ENCODE measurements at regions not wholly inside any gene's neighbourhood (a gene's known extent, or its start where the extent isn't known, plus 50 kb on each side); places are given as distances from the start of the nearest gene placed in this dataset.
A peak's percentile ranks its signal among the peaks of the same experiment; 100 is the strongest.

- ATAC-seq (replicated peaks in 6 of 8): no peak
- Histone ChIP-seq H3K4me1 (replicated peaks in 1 of 2) (peaks cover 12 to 14% of the 10 kb centered on the region in 2 donors), H3K4me3 (no peak overlapping the region), H3K27ac (no peak overlapping the region)
- in situ Hi-C loops (cut with MboI; ENCODE audit: low pct_unique_long_range_greater_than_20kb in 2 of 9, low sequenced_read_pairs in 9 of 9, unreplicated experiment in 9 of 9): loop anchor here in 2 of 9 experiments (25.0 kb wide), 1 partner anchor 182 kb away; no protein-coding TSS in a partner anchor
- 60 to 100% (median 90%) methylated on average over 1 to 5 of the region's 10 CpGs; no CpG with 5 or more reads in 3 of the 10 experiments for WGBS, 10 experiments
Measured at GRCh38 chr10:110355141-110355831, 50.6 kb upstream of the SMNDC1 start.

- H3K4me1 ChIP-seq (replicated peaks in 1 of 2): peaks cover 12 to 14% of the 10 kb centered on the region in 2 donors
- no peak for ATAC-seq (replicated peaks in 6 of 8)
- H3K4me3 ChIP-seq: no peak overlapping the region
- WGBS, 10 experiments: 40 to 100% (median 68%) methylated on average over 1 to 9 of the region's 9 CpGs; no CpG with 5 or more reads in 1 of the 10 experiments
- in situ Hi-C loops (cut with MboI; ENCODE audit: low pct_unique_long_range_greater_than_20kb in 2 of 9, low sequenced_read_pairs in 9 of 9, unreplicated experiment in 9 of 9): loop anchor here in 2 of 9 experiments (25.0 kb wide), 1 partner anchor 181 kb away; no protein-coding TSS in a partner anchor
- H3K27ac ChIP-seq: no peak overlapping the region
Measured at GRCh38 chr10:110355922-110356627, 51.4 kb upstream of the SMNDC1 start.

GRCh38 chr10:110356628-110357245 is 52.0 kb upstream of the SMNDC1 start:
- peaks cover 12 to 14% of the 10 kb centered on the region in 2 donors for H3K4me1 ChIP-seq (replicated peaks in 1 of 2)
- no peak overlapping the region for H3K4me3 ChIP-seq
- 42 to 100% (median 81%) methylated on average over 1 to 13 of the region's 19 CpGs for WGBS, 10 experiments
- in situ Hi-C loops (cut with MboI; ENCODE audit: low pct_unique_long_range_greater_than_20kb in 2 of 9, low sequenced_read_pairs in 9 of 9, unreplicated experiment in 9 of 9): loop anchor here in 2 of 9 experiments (25.0 kb wide), 1 partner anchor 181 kb away; no protein-coding TSS in a partner anchor
- ATAC-seq (replicated peaks in 6 of 8): peak in 1 of 8 experiments; percentile 63
- no peak overlapping the region for H3K27ac ChIP-seq

GRCh38 chr10:110357252-110357780 is 52.6 kb upstream of the SMNDC1 start:
- peak in 1 of 8 experiments; percentile 6 for ATAC-seq (replicated peaks in 6 of 8)
- WGBS, 10 experiments: 14 to 100% (median 89%) methylated on average over 3 to 12 of the region's 17 CpGs; no CpG with 5 or more reads in 4 of the 10 experiments
- Histone ChIP-seq H3K27ac (no peak overlapping the region), H3K4me1 (replicated peaks in 1 of 2) (peaks cover 12 to 14% of the 10 kb centered on the region in 2 donors), H3K4me3 (no peak overlapping the region)
- in situ Hi-C loops (cut with MboI; ENCODE audit: low pct_unique_long_range_greater_than_20kb in 2 of 9, low sequenced_read_pairs in 9 of 9, unreplicated experiment in 9 of 9): loop anchor here in 2 of 9 experiments (25.0 kb wide), 1 partner anchor 180 kb away; no protein-coding TSS in a partner anchor

- in situ Hi-C loops (cut with MboI; ENCODE audit: low pct_unique_long_range_greater_than_20kb in 2 of 9, low sequenced_read_pairs in 9 of 9, unreplicated experiment in 9 of 9): loop anchor here in 2 of 9 experiments (25.0 kb wide), 1 partner anchor 179 kb away; no protein-coding TSS in a partner anchor
- H3K27ac ChIP-seq: no peak overlapping the region
- no peak for ATAC-seq (replicated peaks in 6 of 8)
- H3K4me1 ChIP-seq (replicated peaks in 1 of 2): peaks cover 12 to 14% of the 10 kb centered on the region in 2 donors
- H3K4me3 ChIP-seq: no peak overlapping the region
- 57 to 100% (median 82%) methylated on average over 1 to 5 of the region's 9 CpGs; no CpG with 5 or more reads in 4 of the 10 experiments for WGBS, 10 experiments
Measured at GRCh38 chr10:110357871-110358270, 53.2 kb upstream of the SMNDC1 start.

- no peak for ATAC-seq (replicated peaks in 6 of 8)
- no peak overlapping the region for H3K4me3 ChIP-seq
- no peak overlapping the region for H3K27ac ChIP-seq
- in situ Hi-C loops (cut with MboI; ENCODE audit: low pct_unique_long_range_greater_than_20kb in 2 of 9, low sequenced_read_pairs in 9 of 9, unreplicated experiment in 9 of 9): loop anchor here in 2 of 9 experiments (25.0 kb wide), 1 partner anchor 179 kb away; no protein-coding TSS in a partner anchor
- WGBS, 10 experiments: 63 to 100% (median 100%) methylated on average over 1 of the region's 1 CpG; no CpG with 5 or more reads in 7 of the 10 experiments
- peaks cover 12 to 13% of the 10 kb centered on the region in 2 donors for H3K4me1 ChIP-seq (replicated peaks in 1 of 2)
Measured at GRCh38 chr10:110358278-110358677, 53.6 kb upstream of the SMNDC1 start.

- in situ Hi-C loops (cut with MboI; ENCODE audit: low pct_unique_long_range_greater_than_20kb in 2 of 9, low sequenced_read_pairs in 9 of 9, unreplicated experiment in 9 of 9): loop anchor here in 2 of 9 experiments (25.0 kb wide), 1 partner anchor 178 kb away; no protein-coding TSS in a partner anchor
- Histone ChIP-seq H3K27ac (no peak overlapping the region), H3K4me1 (replicated peaks in 1 of 2) (peaks cover 5 to 7% of the 10 kb centered on the region in 2 donors), H3K4me3 (no peak overlapping the region)
- WGBS, 10 experiments: 20 to 82% (median 56%) methylated on average over 2 to 6 of the region's 7 CpGs; no CpG with 5 or more reads in 3 of the 10 experiments
- no peak for ATAC-seq (replicated peaks in 6 of 8)
Measured at GRCh38 chr10:110358869-110359629, 54.3 kb upstream of the SMNDC1 start.

GRCh38 chr10:110360857-110361474 is 56.2 kb upstream of the SMNDC1 start:
- H3K4me3 ChIP-seq: no peak overlapping the region
- in situ Hi-C loops (cut with MboI; ENCODE audit: low pct_unique_long_range_greater_than_20kb in 2 of 9, low sequenced_read_pairs in 9 of 9, unreplicated experiment in 9 of 9): loop anchor here in 2 of 9 experiments (25.0 kb wide), 1 partner anchor 176 kb away; no protein-coding TSS in a partner anchor
- no peak for ATAC-seq (replicated peaks in 6 of 8)
- H3K4me1 ChIP-seq (replicated peaks in 1 of 2): peaks cover 0 to 2% of the 10 kb centered on the region in 2 donors
- no peak overlapping the region for H3K27ac ChIP-seq
- 17 to 76% (median 59%) methylated on average over 1 to 2 of the region's 5 CpGs; no CpG with 5 or more reads in 4 of the 10 experiments for WGBS, 10 experiments

GRCh38 chr10:110361800-110362456 is 57.2 kb upstream of the SMNDC1 start:
- Histone ChIP-seq H3K4me1 (replicated peaks in 1 of 2) (peaks cover 0 to 2% of the 10 kb centered on the region in 2 donors), H3K27ac (no peak overlapping the region), H3K4me3 (no peak overlapping the region)
- ATAC-seq (replicated peaks in 6 of 8): no peak
- in situ Hi-C loops (cut with MboI; ENCODE audit: low pct_unique_long_range_greater_than_20kb in 2 of 9, low sequenced_read_pairs in 9 of 9, unreplicated experiment in 9 of 9): loop anchor here in 2 of 9 experiments (25.0 kb wide), 1 partner anchor 175 kb away; no protein-coding TSS in a partner anchor
- 50 to 92% (median 79%) methylated on average over 1 to 5 of the region's 5 CpGs; no CpG with 5 or more reads in 1 of the 10 experiments for WGBS, 10 experiments

GRCh38 chr10:110363572-110364411 is 59.1 kb upstream of the SMNDC1 start:
- in situ Hi-C loops (cut with MboI; ENCODE audit: low pct_unique_long_range_greater_than_20kb in 2 of 9, low sequenced_read_pairs in 9 of 9, unreplicated experiment in 9 of 9): loop anchor here in 2 of 9 experiments (25.0 kb wide), 1 partner anchor 174 kb away; no protein-coding TSS in a partner anchor
- Histone ChIP-seq H3K27ac (no peak overlapping the region), H3K4me3 (no peak overlapping the region), H3K4me1 (replicated peaks in 1 of 2) (peaks cover 0 to 2% of the 10 kb centered on the region in 2 donors)
- WGBS, 10 experiments: 38 to 100% (median 57%) methylated on average over 1 to 15 of the region's 20 CpGs; no CpG with 5 or more reads in 2 of the 10 experiments
- peak in 4 of 8 experiments; percentile 32 to 78 (median 65) for ATAC-seq (replicated peaks in 6 of 8)
